ENCODE measurements at regions not wholly inside any gene's neighbourhood (a gene's known extent, or its start where the extent isn't known, plus 50 kb on each side); places are given as distances from the start of the nearest gene placed in this dataset.
A peak's percentile ranks its signal among the peaks of the same experiment; 100 is the strongest.

- 100% methylated on average over 3 of the region's 3 CpGs for WGBS (ENCODE audit: insufficient coverage)
- ChIA-PET CTCF (interaction anchor here (1.2 kb wide), 1 partner anchor 21 kb away, joined by 3 read pairs; no protein-coding TSS in a partner anchor), POLR2A (no interaction called here)
- peaks cover 0 to 11% (median 3%) of the 10 kb centered on the region in 5 experiments for H3K9me3 ChIP-seq (ENCODE audit: control extremely low read depth in 1 of 5, control insufficient read depth in 4 of 5, insufficient read depth in 2 of 5, low read depth in 1 of 5, low read length in 4 of 5)
- no peak for DNase-seq
- H3K36me3 ChIP-seq (ENCODE audit: control insufficient read depth in 4 of 4, insufficient read depth in 4 of 4, low read length in 3 of 4) = no peaks in the 10 kb centered on the region
- H3K27ac ChIP-seq (ENCODE audit: insufficient read depth in 1 of 2, low read depth in 1 of 2, low read length in 2 of 2, poor library complexity in 1 of 2, severe bottlenecking in 2 of 2) = no peak overlapping the region
- H3K4me1 ChIP-seq (ENCODE audit: control extremely low read depth in 1 of 4, control insufficient read depth in 4 of 4, insufficient read depth in 4 of 4, low read length in 3 of 4) = peaks cover 0 to 10% (median 3%) of the 10 kb centered on the region in 4 experiments
- H3K27me3 ChIP-seq (replicated peaks in 2 of 5; ENCODE audit: control insufficient read depth in 4 of 5, insufficient read depth in 5 of 5, low read length in 4 of 5) = no peaks in the 10 kb centered on the region
- no peak overlapping the region for H3K4me3 ChIP-seq (ENCODE audit: control insufficient read depth in 1 of 7, extremely low read depth in 1 of 7, insufficient read depth in 4 of 7, low read depth in 2 of 7, low read length in 6 of 7)
Observed at GRCh38 chr14:71773898-71774481, 158.2 kb upstream of the RGS6 start.

- Histone ChIP-seq H3K4me3 (ENCODE audit: control insufficient read depth in 1 of 7, extremely low read depth in 1 of 7, insufficient read depth in 4 of 7, low read depth in 2 of 7, low read length in 6 of 7) (peak overlapping the region in 1 of 7 experiments; percentile 10), H3K9me3 (ENCODE audit: control extremely low read depth in 1 of 5, control insufficient read depth in 4 of 5, insufficient read depth in 2 of 5, low read depth in 1 of 5, low read length in 4 of 5) (peaks cover 0 to 11% (median 3%) of the 10 kb centered on the region in 5 experiments), H3K4me1 (ENCODE audit: control extremely low read depth in 1 of 4, control insufficient read depth in 4 of 4, insufficient read depth in 4 of 4, low read length in 3 of 4) (peaks cover 0 to 10% (median 3%) of the 10 kb centered on the region in 4 experiments), H3K27me3 (replicated peaks in 2 of 5; ENCODE audit: control insufficient read depth in 4 of 5, insufficient read depth in 5 of 5, low read length in 4 of 5) (peaks cover 0 to 5% (median 0%) of the 10 kb centered on the region in 5 experiments), H3K36me3 (ENCODE audit: control insufficient read depth in 4 of 4, insufficient read depth in 4 of 4, low read length in 3 of 4) (no peaks in the 10 kb centered on the region), H3K27ac (ENCODE audit: insufficient read depth in 1 of 2, low read depth in 1 of 2, low read length in 2 of 2, poor library complexity in 1 of 2, severe bottlenecking in 2 of 2) (no peak overlapping the region)
- ChIA-PET POLR2A (no interaction called here), CTCF (interaction anchor here (0.6 to 0.9 kb wide), 2 partner anchors 18 to 22 kb away, joined by 3 read pairs; no protein-coding TSS in a partner anchor)
- WGBS (ENCODE audit: insufficient coverage) = 59% methylated on average over 9 of the region's 10 CpGs
- DNase-seq = peak in 2 of 3 donors; percentile 67 to 74
Observed at GRCh38 chr14:71776471-71777360, 155.5 kb upstream of the RGS6 start.

- no peaks in the 10 kb centered on the region for H3K36me3 ChIP-seq (ENCODE audit: control insufficient read depth in 4 of 4, insufficient read depth in 4 of 4, low read length in 3 of 4)
- CTCF ChIA-PET = interaction anchor here (2.3 kb wide), 1 partner anchor 76 kb away, joined by 5 read pairs; no protein-coding TSS in a partner anchor
- DNase-seq = no peak
- H3K4me1 ChIP-seq (ENCODE audit: control extremely low read depth in 1 of 4, control insufficient read depth in 4 of 4, insufficient read depth in 4 of 4, low read length in 3 of 4) = peaks cover 0 to 10% (median 3%) of the 10 kb centered on the region in 4 experiments
- no peak overlapping the region for H3K27ac ChIP-seq (ENCODE audit: insufficient read depth in 1 of 2, low read depth in 1 of 2, low read length in 2 of 2, poor library complexity in 1 of 2, severe bottlenecking in 2 of 2)
- WGBS (ENCODE audit: insufficient coverage) = 62% methylated on average over 2 of the region's 2 CpGs
- H3K9me3 ChIP-seq (ENCODE audit: control extremely low read depth in 1 of 5, control insufficient read depth in 4 of 5, insufficient read depth in 2 of 5, low read depth in 1 of 5, low read length in 4 of 5) = peaks cover 0 to 2% (median 0%) of the 10 kb centered on the region in 5 experiments
- POLR2A ChIA-PET = no interaction called here
- H3K27me3 ChIP-seq (replicated peaks in 2 of 5; ENCODE audit: control insufficient read depth in 4 of 5, insufficient read depth in 5 of 5, low read length in 4 of 5) = peaks cover 0 to 5% (median 0%) of the 10 kb centered on the region in 5 experiments
- H3K4me3 ChIP-seq (ENCODE audit: control insufficient read depth in 1 of 7, extremely low read depth in 1 of 7, insufficient read depth in 4 of 7, low read depth in 2 of 7, low read length in 6 of 7) = no peak overlapping the region
Observed at GRCh38 chr14:71780075-71780474, 152.2 kb upstream of the RGS6 start.

GRCh38 chr14:71780822-71781221 lies 151.4 kb upstream of the RGS6 start:
- Histone ChIP-seq H3K27ac (ENCODE audit: insufficient read depth in 1 of 2, low read depth in 1 of 2, low read length in 2 of 2, poor library complexity in 1 of 2, severe bottlenecking in 2 of 2) (no peak overlapping the region), H3K27me3 (replicated peaks in 2 of 5; ENCODE audit: control insufficient read depth in 4 of 5, insufficient read depth in 5 of 5, low read length in 4 of 5) (peaks cover 0 to 5% (median 0%) of the 10 kb centered on the region in 5 experiments), H3K36me3 (ENCODE audit: control insufficient read depth in 4 of 4, insufficient read depth in 4 of 4, low read length in 3 of 4) (no peaks in the 10 kb centered on the region), H3K4me1 (ENCODE audit: control extremely low read depth in 1 of 4, control insufficient read depth in 4 of 4, insufficient read depth in 4 of 4, low read length in 3 of 4) (peaks cover 0 to 10% (median 3%) of the 10 kb centered on the region in 4 experiments), H3K4me3 (ENCODE audit: control insufficient read depth in 1 of 7, extremely low read depth in 1 of 7, insufficient read depth in 4 of 7, low read depth in 2 of 7, low read length in 6 of 7) (no peak overlapping the region), H3K9me3 (ENCODE audit: control extremely low read depth in 1 of 5, control insufficient read depth in 4 of 5, insufficient read depth in 2 of 5, low read depth in 1 of 5, low read length in 4 of 5) (peaks cover 0 to 2% (median 0%) of the 10 kb centered on the region in 5 experiments)
- WGBS (ENCODE audit: insufficient coverage) = 100% methylated on average over 1 of the region's 3 CpGs
- CTCF ChIA-PET = interaction anchor here (2.3 kb wide), 1 partner anchor 75 kb away, joined by 5 read pairs; no protein-coding TSS in a partner anchor
- POLR2A ChIA-PET = no interaction called here
- no peak for DNase-seq

GRCh38 chr14:71783088-71783487 lies 149.1 kb upstream of the RGS6 start:
- Histone ChIP-seq H3K9me3 (ENCODE audit: control extremely low read depth in 1 of 5, control insufficient read depth in 4 of 5, insufficient read depth in 2 of 5, low read depth in 1 of 5, low read length in 4 of 5) (peaks cover 0 to 2% (median 0%) of the 10 kb centered on the region in 5 experiments), H3K27ac (ENCODE audit: insufficient read depth in 1 of 2, low read depth in 1 of 2, low read length in 2 of 2, poor library complexity in 1 of 2, severe bottlenecking in 2 of 2) (no peak overlapping the region), H3K4me3 (ENCODE audit: control insufficient read depth in 1 of 7, extremely low read depth in 1 of 7, insufficient read depth in 4 of 7, low read depth in 2 of 7, low read length in 6 of 7) (no peak overlapping the region), H3K4me1 (ENCODE audit: control extremely low read depth in 1 of 4, control insufficient read depth in 4 of 4, insufficient read depth in 4 of 4, low read length in 3 of 4) (no peaks in the 10 kb centered on the region), H3K27me3 (replicated peaks in 2 of 5; ENCODE audit: control insufficient read depth in 4 of 5, insufficient read depth in 5 of 5, low read length in 4 of 5) (peaks cover 0 to 5% (median 0%) of the 10 kb centered on the region in 5 experiments), H3K36me3 (ENCODE audit: control insufficient read depth in 4 of 4, insufficient read depth in 4 of 4, low read length in 3 of 4) (no peaks in the 10 kb centered on the region)
- WGBS (ENCODE audit: insufficient coverage) = 100% methylated on average over 3 of the region's 4 CpGs
- CTCF ChIA-PET = no interaction called here
- DNase-seq = no peak
- POLR2A ChIA-PET = no interaction called here

GRCh38 chr14:71783786-71784185 lies 148.4 kb upstream of the RGS6 start:
- Histone ChIP-seq H3K27me3 (replicated peaks in 2 of 5; ENCODE audit: control insufficient read depth in 4 of 5, insufficient read depth in 5 of 5, low read length in 4 of 5) (peaks cover 0 to 5% (median 0%) of the 10 kb centered on the region in 5 experiments), H3K9me3 (ENCODE audit: control extremely low read depth in 1 of 5, control insufficient read depth in 4 of 5, insufficient read depth in 2 of 5, low read depth in 1 of 5, low read length in 4 of 5) (peaks cover 0 to 2% (median 0%) of the 10 kb centered on the region in 5 experiments), H3K27ac (ENCODE audit: insufficient read depth in 1 of 2, low read depth in 1 of 2, low read length in 2 of 2, poor library complexity in 1 of 2, severe bottlenecking in 2 of 2) (no peak overlapping the region), H3K36me3 (ENCODE audit: control insufficient read depth in 4 of 4, insufficient read depth in 4 of 4, low read length in 3 of 4) (no peaks in the 10 kb centered on the region), H3K4me1 (ENCODE audit: control extremely low read depth in 1 of 4, control insufficient read depth in 4 of 4, insufficient read depth in 4 of 4, low read length in 3 of 4) (no peaks in the 10 kb centered on the region), H3K4me3 (ENCODE audit: control insufficient read depth in 1 of 7, extremely low read depth in 1 of 7, insufficient read depth in 4 of 7, low read depth in 2 of 7, low read length in 6 of 7) (no peak overlapping the region)
- ChIA-PET POLR2A (no interaction called here), CTCF (no interaction called here)
- no peak for DNase-seq
- WGBS (ENCODE audit: insufficient coverage) = 100% methylated on average over 4 of the region's 4 CpGs

GRCh38 chr14:71789005-71789404 lies 143.2 kb upstream of the RGS6 start:
- DNase-seq = no peak
- no peaks in the 10 kb centered on the region for H3K4me1 ChIP-seq (ENCODE audit: control extremely low read depth in 1 of 4, control insufficient read depth in 4 of 4, insufficient read depth in 4 of 4, low read length in 3 of 4)
- no peaks in the 10 kb centered on the region for H3K36me3 ChIP-seq (ENCODE audit: control insufficient read depth in 4 of 4, insufficient read depth in 4 of 4, low read length in 3 of 4)
- WGBS (ENCODE audit: insufficient coverage) = 100% methylated on average over 1 of the region's 1 CpG
- ChIA-PET POLR2A (no interaction called here), CTCF (no interaction called here)
- no peak overlapping the region for H3K27ac ChIP-seq (ENCODE audit: insufficient read depth in 1 of 2, low read depth in 1 of 2, low read length in 2 of 2, poor library complexity in 1 of 2, severe bottlenecking in 2 of 2)
- no peaks in the 10 kb centered on the region for H3K27me3 ChIP-seq (replicated peaks in 2 of 5; ENCODE audit: control insufficient read depth in 4 of 5, insufficient read depth in 5 of 5, low read length in 4 of 5)
- no peak overlapping the region for H3K4me3 ChIP-seq (ENCODE audit: control insufficient read depth in 1 of 7, extremely low read depth in 1 of 7, insufficient read depth in 4 of 7, low read depth in 2 of 7, low read length in 6 of 7)
- peaks cover 0 to 4% (median 0%) of the 10 kb centered on the region in 5 experiments for H3K9me3 ChIP-seq (ENCODE audit: control extremely low read depth in 1 of 5, control insufficient read depth in 4 of 5, insufficient read depth in 2 of 5, low read depth in 1 of 5, low read length in 4 of 5)
